ENCODE measurements at regions not wholly inside any gene's neighbourhood (a gene's known extent, or its start where the extent isn't known, plus 50 kb on each side); places are given as distances from the start of the nearest gene placed in this dataset.

DNA sequence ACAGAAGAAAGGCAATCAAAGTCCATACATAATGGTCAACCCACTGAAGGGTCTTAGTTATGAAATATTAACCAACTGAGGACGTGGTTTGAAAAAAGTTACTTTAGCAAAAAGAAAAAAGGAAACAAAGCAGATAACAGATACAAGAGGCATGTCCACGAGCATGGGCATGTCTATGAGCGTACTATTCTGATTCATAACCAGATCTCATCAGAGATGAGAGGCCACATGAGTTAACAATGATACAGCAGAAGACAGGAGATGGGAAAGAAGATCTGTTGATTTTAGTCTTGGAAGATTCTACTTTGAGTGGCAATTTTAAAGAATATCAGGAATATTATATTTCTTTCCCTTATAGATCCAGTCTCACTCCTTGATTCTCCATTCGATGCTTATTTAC is 262.9 kb upstream of the SLITRK3 start:
- RAD21 ChIA-PET (ENCODE audit: low non-redundant PET in 1 of 2, low total read pairs in 2 of 2, uncharacterized antibody in 2 of 2, unreplicated experiment in 2 of 2), result no interaction called here
- CTCF ChIA-PET, result no interaction called here
- ATAC-seq (no peak), DNase-seq (ENCODE audit: low read depth, low spot score) (no peak)
- H3K27me3 ChIP-seq (ENCODE audit: insufficient read depth, low read length), result no peaks in the 10 kb centered on the region
- no TSS peak for BruUV-seq (replicated peaks)
- H3K9ac ChIP-seq (ENCODE audit: low read length), result no peak overlapping the region
- H3K27ac ChIP-seq (ENCODE audit: low read depth, low read length), result no peak overlapping the region
- H3K36me3 ChIP-seq (ENCODE audit: control insufficient read depth in 1 of 2, insufficient read depth in 2 of 2, low read length in 2 of 2), result no peaks in the 10 kb centered on the region
- H3K4me2 ChIP-seq (ENCODE audit: low read length), result no peak overlapping the region
- no peaks in the 10 kb centered on the region for H3K79me2 ChIP-seq (ENCODE audit: insufficient read depth, low read length)
- H4K20me1 ChIP-seq (ENCODE audit: insufficient read depth), result no peaks in the 10 kb centered on the region
- H2AFZ ChIP-seq (ENCODE audit: low read depth, low read length, poor library complexity, severe bottlenecking), result no peak overlapping the region
- TF ChIP-seq ZNF274 (IDR thresholded peaks at IDR 0.05; ENCODE audit: low read depth, low read length), result no peak
- TF ChIP-seq EZH2phosphoT487 (IDR thresholded peaks at IDR 0.05; ENCODE audit: borderline replicate concordance), result no peak
- TF ChIP-seq RAD21 (IDR thresholded peaks at IDR 0.05; ENCODE audit: low read depth), result no peak
- TF ChIP-seq CBX3 (IDR thresholded peaks at IDR 0.05; ENCODE audit: low read depth), result no peak
- TF ChIP-seq FOSL1 (IDR thresholded peaks at IDR 0.05; ENCODE audit: low read depth), result no peak
- TF ChIP-seq, protein P1, sequence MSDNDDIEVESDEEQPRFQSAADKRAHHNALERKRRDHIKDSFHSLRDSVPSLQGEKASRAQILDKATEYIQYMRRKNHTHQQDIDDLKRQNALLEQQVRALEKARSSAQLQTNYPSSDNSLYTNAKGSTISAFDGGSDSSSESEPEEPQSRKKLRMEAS (IDR thresholded peaks at IDR 0.05), result no peak
- TF ChIP-seq, protein P2, sequence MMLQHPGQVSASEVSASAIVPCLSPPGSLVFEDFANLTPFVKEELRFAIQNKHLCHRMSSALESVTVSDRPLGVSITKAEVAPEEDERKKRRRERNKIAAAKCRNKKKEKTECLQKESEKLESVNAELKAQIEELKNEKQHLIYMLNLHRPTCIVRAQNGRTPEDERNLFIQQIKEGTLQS (IDR thresholded peaks at IDR 0.05), result no peak
- no peak for TF ChIP-seq SP1 (IDR thresholded peaks at IDR 0.05; ENCODE audit: low read depth)
- TF ChIP-seq TCF7L2 (IDR thresholded peaks at IDR 0.05; ENCODE audit: borderline replicate concordance, extremely low read depth, insufficient read depth, insufficient read length), result no peak
- no peak for TF ChIP-seq YY1 (IDR thresholded peaks at IDR 0.05; ENCODE audit: extremely low read depth, insufficient replicate concordance, low read depth, low read length)
- TF ChIP-seq ELF1 (IDR thresholded peaks at IDR 0.05; ENCODE audit: borderline replicate concordance, low read depth), result no peak
- TF ChIP-seq CEBPB (IDR thresholded peaks at IDR 0.05; ENCODE audit: low read depth), result no peak
- TF ChIP-seq SIN3A (IDR thresholded peaks at IDR 0.05; ENCODE audit: low read depth), result no peak
- no peak for TF ChIP-seq ZFX (IDR thresholded peaks at IDR 0.05)
- TF ChIP-seq EGR1 (IDR thresholded peaks at IDR 0.05; ENCODE audit: low read depth), result no peak
- TF ChIP-seq, protein P3, sequence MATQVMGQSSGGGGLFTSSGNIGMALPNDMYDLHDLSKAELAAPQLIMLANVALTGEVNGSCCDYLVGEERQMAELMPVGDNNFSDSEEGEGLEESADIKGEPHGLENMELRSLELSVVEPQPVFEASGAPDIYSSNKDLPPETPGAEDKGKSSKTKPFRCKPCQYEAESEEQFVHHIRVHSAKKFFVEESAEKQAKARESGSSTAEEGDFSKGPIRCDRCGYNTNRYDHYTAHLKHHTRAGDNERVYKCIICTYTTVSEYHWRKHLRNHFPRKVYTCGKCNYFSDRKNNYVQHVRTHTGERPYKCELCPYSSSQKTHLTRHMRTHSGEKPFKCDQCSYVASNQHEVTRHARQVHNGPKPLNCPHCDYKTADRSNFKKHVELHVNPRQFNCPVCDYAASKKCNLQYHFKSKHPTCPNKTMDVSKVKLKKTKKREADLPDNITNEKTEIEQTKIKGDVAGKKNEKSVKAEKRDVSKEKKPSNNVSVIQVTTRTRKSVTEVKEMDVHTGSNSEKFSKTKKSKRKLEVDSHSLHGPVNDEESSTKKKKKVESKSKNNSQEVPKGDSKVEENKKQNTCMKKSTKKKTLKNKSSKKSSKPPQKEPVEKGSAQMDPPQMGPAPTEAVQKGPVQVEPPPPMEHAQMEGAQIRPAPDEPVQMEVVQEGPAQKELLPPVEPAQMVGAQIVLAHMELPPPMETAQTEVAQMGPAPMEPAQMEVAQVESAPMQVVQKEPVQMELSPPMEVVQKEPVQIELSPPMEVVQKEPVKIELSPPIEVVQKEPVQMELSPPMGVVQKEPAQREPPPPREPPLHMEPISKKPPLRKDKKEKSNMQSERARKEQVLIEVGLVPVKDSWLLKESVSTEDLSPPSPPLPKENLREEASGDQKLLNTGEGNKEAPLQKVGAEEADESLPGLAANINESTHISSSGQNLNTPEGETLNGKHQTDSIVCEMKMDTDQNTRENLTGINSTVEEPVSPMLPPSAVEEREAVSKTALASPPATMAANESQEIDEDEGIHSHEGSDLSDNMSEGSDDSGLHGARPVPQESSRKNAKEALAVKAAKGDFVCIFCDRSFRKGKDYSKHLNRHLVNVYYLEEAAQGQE (IDR thresholded peaks at IDR 0.05; ENCODE audit: low read depth), result no peak
- no peak for TF ChIP-seq SRF (IDR thresholded peaks at IDR 0.05; ENCODE audit: low read depth)
- no peaks in the 10 kb centered on the region for H3K9me3 ChIP-seq (ENCODE audit: control insufficient read depth in 1 of 2, insufficient read depth in 1 of 2, low read depth in 1 of 2, low read length in 2 of 2)
- H3K9me2 ChIP-seq (ENCODE audit: insufficient read depth), result no peaks in the 10 kb centered on the region
- intact Hi-C loops (cut with micrococcal nuclease), result no loop called here
- POLR2A ChIA-PET, result no interaction called here
- H3K4me3 ChIP-seq (replicated peaks in 1 of 2; ENCODE audit: low read depth in 1 of 2, low read length in 2 of 2), result no peak overlapping the region
- H3K4me1 ChIP-seq (ENCODE audit: control insufficient read depth in 1 of 2, insufficient read depth in 2 of 2, low read length in 2 of 2), result no peaks in the 10 kb centered on the region
